IPS DF 6.9 (cell line): ENCODE measurements at regions not wholly inside any gene's neighbourhood (a gene's known extent, or its start where the extent isn't known, plus 50 kb on each side); places are given as distances from the start of the nearest gene placed in this dataset.
A peak's percentile ranks its signal among the peaks of the same experiment; 100 is the strongest.
"Not testable (repeated sequence)": the region's sequence is repeated elsewhere in the genome, so short reads cannot be mapped to it uniquely, and the experiment has no call there.

Experiments used
- DNase-seq: peaks from one replicate; pipeline ENCODE4 v3.0.0-alpha.2; 2013; ENCODE audit warnings: low read depth, low spot score
- H3K27ac ChIP-seq: one replicate; pipeline ENCODE4 v1.5.1; 2013; ENCODE audit warnings: low read length, control low read depth
- H3K27me3 ChIP-seq: 2 replicates; pipeline ENCODE4 v1.6.1; 2013; ENCODE audit warnings: mild to moderate bottlenecking, low read length; ENCODE audit not compliant: control insufficient read depth, insufficient read depth
- H3K36me3 ChIP-seq: 2 replicates; pipeline ENCODE4 v1.6.1; 2013; ENCODE audit warnings: low read length; ENCODE audit not compliant: control insufficient read depth, insufficient read depth
- H3K4me1 ChIP-seq: 2 replicates; pipeline ENCODE4 v1.6.1; 2013; ENCODE audit warnings: low read length; ENCODE audit not compliant: control insufficient read depth, insufficient read depth
- H3K4me3 ChIP-seq: 2 replicates; pipeline ENCODE4 v1.5.1; 2013; ENCODE audit warnings: mild to moderate bottlenecking, low read length
- H3K9me3 ChIP-seq: 2 replicates; pipeline ENCODE4 v1.6.1; 2013; ENCODE audit warnings: low read length, inconsistent platforms; ENCODE audit not compliant: control insufficient read depth, insufficient read depth
- WGBS: extraction: QIAGEN DNeasy Blood & Tissue Kit; methylation state at CpG from one replicate; pipeline ENCODE4 v1.1.7; 2013; ENCODE audit warnings: mixed read lengths, missing lambda C conversion rate; ENCODE audit not compliant: insufficient read length, insufficient coverage; 5-methylcytosine and 5-hydroxymethylcytosine counted together

- H3K36me3 ChIP-seq = no peaks in the 10 kb centered on the region
- H3K4me3 ChIP-seq = no peak overlapping the region
- H3K4me1 ChIP-seq = no peaks in the 10 kb centered on the region
- no peak for DNase-seq
- H3K27ac ChIP-seq = no peak overlapping the region
- no peaks in the 10 kb centered on the region for H3K9me3 ChIP-seq
- H3K27me3 ChIP-seq = no peaks in the 10 kb centered on the region
- WGBS = no CpG with 5 or more reads among the region's 3 CpGs
Measured at GRCh38 chr7:86058649-86059048, 585.1 kb upstream of the GRM3 start.

GRCh38 chr7:86050918-86051317, 592.8 kb upstream of the GRM3 start:
- H3K4me1 ChIP-seq = no peaks in the 10 kb centered on the region

GRCh38 chr7:86049910-86050309, 593.8 kb upstream of the GRM3 start:
- Histone ChIP-seq H3K27me3 (no peaks in the 10 kb centered on the region), H3K4me1 (no peaks in the 10 kb centered on the region), H3K9me3 (no peaks in the 10 kb centered on the region), H3K27ac (no peak overlapping the region), H3K4me3 (no peak overlapping the region), H3K36me3 (no peaks in the 10 kb centered on the region)
- DNase-seq = no peak
- no CpG with 5 or more reads among the region's 2 CpGs for WGBS

More at GRCh38 chr7:86050918-86051317, 592.8 kb upstream of the GRM3 start:
- Histone ChIP-seq H3K27ac (no peak overlapping the region), H3K9me3 (no peaks in the 10 kb centered on the region), H3K36me3 (no peaks in the 10 kb centered on the region), H3K27me3 (no peaks in the 10 kb centered on the region), H3K4me3 (no peak overlapping the region)
- no peak for DNase-seq
- WGBS = no CpG with 5 or more reads among the region's 1 CpG

- not testable (repeated sequence) for H3K27ac ChIP-seq, H3K36me3 ChIP-seq
Measured at GRCh38 chr7:86045197-86045596, 598.5 kb upstream of the GRM3 start.

GRCh38 chr7:86025807-86026206, 617.9 kb upstream of the GRM3 start:
- no peaks in the 10 kb centered on the region for H3K36me3 ChIP-seq
- H3K27me3 ChIP-seq = no peaks in the 10 kb centered on the region
- H3K9me3 ChIP-seq = no peaks in the 10 kb centered on the region
- no peak overlapping the region for H3K27ac ChIP-seq
- H3K4me1 ChIP-seq = no peaks in the 10 kb centered on the region
- H3K4me3 ChIP-seq = no peak overlapping the region
- peak; percentile 2 for DNase-seq

More at GRCh38 chr7:86045197-86045596, 598.5 kb upstream of the GRM3 start:
- WGBS = no CpG with 5 or more reads among the region's 1 CpG
- H3K9me3 ChIP-seq, H3K4me1 ChIP-seq, H3K27me3 ChIP-seq, DNase-seq, H3K4me3 ChIP-seq: not testable (repeated sequence)

- Histone ChIP-seq H3K27me3 (no peaks in the 10 kb centered on the region), H3K36me3 (no peaks in the 10 kb centered on the region), H3K4me1 (no peaks in the 10 kb centered on the region), H3K4me3 (no peak overlapping the region), H3K27ac (no peak overlapping the region), H3K9me3 (no peaks in the 10 kb centered on the region)
- no peak for DNase-seq
Measured at GRCh38 chr7:86013662-86014061, 630.0 kb upstream of the GRM3 start.

GRCh38 chr7:86012971-86013370, 630.7 kb upstream of the GRM3 start:
- Histone ChIP-seq H3K4me1 (no peaks in the 10 kb centered on the region), H3K27ac (no peak overlapping the region), H3K4me3 (no peak overlapping the region), H3K36me3 (no peaks in the 10 kb centered on the region), H3K27me3 (no peaks in the 10 kb centered on the region), H3K9me3 (no peaks in the 10 kb centered on the region)
- DNase-seq = no peak

GRCh38 chr7:86008898-86009297, 634.8 kb upstream of the GRM3 start:
- Histone ChIP-seq H3K9me3 (no peaks in the 10 kb centered on the region), H3K4me1 (no peaks in the 10 kb centered on the region), H3K36me3 (no peaks in the 10 kb centered on the region), H3K4me3 (no peak overlapping the region), H3K27me3 (no peaks in the 10 kb centered on the region), H3K27ac (no peak overlapping the region)
- DNase-seq = no peak
- WGBS = no CpG with 5 or more reads among the region's 3 CpGs

GRCh38 chr7:86006909-86007308, 636.8 kb upstream of the GRM3 start:
- no CpG with 5 or more reads among the region's 2 CpGs for WGBS

GRCh38 chr7:86002858-86003257, 640.9 kb upstream of the GRM3 start:
- Histone ChIP-seq H3K36me3 (no peaks in the 10 kb centered on the region), H3K9me3 (no peaks in the 10 kb centered on the region), H3K27ac (no peak overlapping the region), H3K4me1 (no peaks in the 10 kb centered on the region), H3K4me3 (no peak overlapping the region), H3K27me3 (no peaks in the 10 kb centered on the region)
- no peak for DNase-seq

More at GRCh38 chr7:86006909-86007308, 636.8 kb upstream of the GRM3 start:
- no peaks in the 10 kb centered on the region for H3K4me1 ChIP-seq
- no peak for DNase-seq
- H3K36me3 ChIP-seq = no peaks in the 10 kb centered on the region
- no peaks in the 10 kb centered on the region for H3K9me3 ChIP-seq
- H3K4me3 ChIP-seq = no peak overlapping the region
- no peaks in the 10 kb centered on the region for H3K27me3 ChIP-seq
- no peak overlapping the region for H3K27ac ChIP-seq

- H3K27me3 ChIP-seq = no peaks in the 10 kb centered on the region
- no peaks in the 10 kb centered on the region for H3K9me3 ChIP-seq
- DNase-seq = no peak
- H3K4me1 ChIP-seq = no peaks in the 10 kb centered on the region
- H3K36me3 ChIP-seq = no peaks in the 10 kb centered on the region
- H3K27ac ChIP-seq = no peak overlapping the region
- no peak overlapping the region for H3K4me3 ChIP-seq
Measured at GRCh38 chr7:85997515-85997914, 646.2 kb upstream of the GRM3 start.
